Astrocyte of the cerebellum (primary cell): ENCODE measurements at regions not wholly inside any gene's neighbourhood (a gene's known extent, or its start where the extent isn't known, plus 50 kb on each side); places are given as distances from the start of the nearest gene placed in this dataset.

Source experiments
- DNase-seq: peaks from one replicate; pipeline ENCODE4 v3.0.0-alpha.2; 2011; ENCODE audit warnings: low read depth
- H3K4me3 ChIP-seq: 2 replicates; pipeline ENCODE4 v1.5.1; 2011; ENCODE audit warnings: mild to moderate bottlenecking, low read depth, low read length, moderate library complexity
- in situ Hi-C: cut with HindIII; loops from 2 replicates; pipeline ENCODE4 v1.10.0; 2017; ENCODE audit warnings: low sequenced_read_pairs
- TF ChIP-seq, protein P1 (sequence below): IDR thresholded peaks from 2 replicates; pipeline ENCODE4 v1.5.1; 2012; ENCODE audit warnings: low read length, low read depth, moderate library complexity, mild to moderate bottlenecking; ENCODE audit errors: missing control alignments

DNA sequence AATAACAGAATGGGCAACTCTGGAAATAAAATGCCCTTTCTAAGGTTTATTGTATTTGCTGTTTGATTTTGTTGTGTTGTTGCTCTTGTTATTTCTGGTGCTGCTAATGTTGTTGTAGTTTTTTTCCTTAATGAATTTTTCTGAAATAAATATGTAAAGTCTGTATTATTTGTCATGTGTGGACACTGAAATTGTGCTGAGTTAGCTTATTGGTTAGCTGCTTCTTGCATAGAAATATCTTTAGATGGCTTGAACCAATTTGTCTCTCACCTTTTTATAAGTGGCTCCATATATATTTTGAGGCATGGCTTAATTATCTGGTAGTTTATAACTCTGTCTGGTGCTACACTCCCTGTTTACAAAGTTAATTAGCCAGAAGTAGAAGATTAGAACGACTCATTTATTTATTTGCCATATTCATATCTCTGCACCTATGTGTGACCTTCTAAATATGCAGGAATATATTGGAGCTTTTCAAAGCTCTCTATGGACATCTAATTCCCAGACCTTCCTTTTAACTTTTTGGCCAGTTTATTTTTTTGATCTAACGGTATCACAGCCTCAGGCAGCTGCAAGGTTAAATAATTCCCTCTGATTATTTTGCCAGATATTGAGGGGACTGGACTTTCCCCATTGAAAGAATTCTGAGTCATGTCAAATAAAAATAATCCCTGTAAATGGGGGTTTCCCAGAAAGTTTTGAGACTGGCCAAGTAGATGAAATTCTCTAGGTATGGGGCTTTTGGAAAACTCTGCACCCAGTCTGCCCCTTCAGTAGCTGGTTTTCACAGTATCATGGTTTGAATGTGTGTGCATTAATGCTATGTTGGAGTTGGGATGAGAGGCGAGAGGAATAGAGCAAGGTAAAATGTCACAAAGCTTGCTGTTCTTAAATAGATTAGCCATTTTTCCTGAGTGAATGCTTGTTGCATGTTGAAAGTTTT lies 1331.7 kb upstream of the MIR17HG start:
- TF ChIP-seq, protein P1, sequence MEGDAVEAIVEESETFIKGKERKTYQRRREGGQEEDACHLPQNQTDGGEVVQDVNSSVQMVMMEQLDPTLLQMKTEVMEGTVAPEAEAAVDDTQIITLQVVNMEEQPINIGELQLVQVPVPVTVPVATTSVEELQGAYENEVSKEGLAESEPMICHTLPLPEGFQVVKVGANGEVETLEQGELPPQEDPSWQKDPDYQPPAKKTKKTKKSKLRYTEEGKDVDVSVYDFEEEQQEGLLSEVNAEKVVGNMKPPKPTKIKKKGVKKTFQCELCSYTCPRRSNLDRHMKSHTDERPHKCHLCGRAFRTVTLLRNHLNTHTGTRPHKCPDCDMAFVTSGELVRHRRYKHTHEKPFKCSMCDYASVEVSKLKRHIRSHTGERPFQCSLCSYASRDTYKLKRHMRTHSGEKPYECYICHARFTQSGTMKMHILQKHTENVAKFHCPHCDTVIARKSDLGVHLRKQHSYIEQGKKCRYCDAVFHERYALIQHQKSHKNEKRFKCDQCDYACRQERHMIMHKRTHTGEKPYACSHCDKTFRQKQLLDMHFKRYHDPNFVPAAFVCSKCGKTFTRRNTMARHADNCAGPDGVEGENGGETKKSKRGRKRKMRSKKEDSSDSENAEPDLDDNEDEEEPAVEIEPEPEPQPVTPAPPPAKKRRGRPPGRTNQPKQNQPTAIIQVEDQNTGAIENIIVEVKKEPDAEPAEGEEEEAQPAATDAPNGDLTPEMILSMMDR = no peak
- no peak for DNase-seq
- in situ Hi-C loops = no loop called here
- H3K4me3 ChIP-seq = no peak overlapping the region

DNA sequence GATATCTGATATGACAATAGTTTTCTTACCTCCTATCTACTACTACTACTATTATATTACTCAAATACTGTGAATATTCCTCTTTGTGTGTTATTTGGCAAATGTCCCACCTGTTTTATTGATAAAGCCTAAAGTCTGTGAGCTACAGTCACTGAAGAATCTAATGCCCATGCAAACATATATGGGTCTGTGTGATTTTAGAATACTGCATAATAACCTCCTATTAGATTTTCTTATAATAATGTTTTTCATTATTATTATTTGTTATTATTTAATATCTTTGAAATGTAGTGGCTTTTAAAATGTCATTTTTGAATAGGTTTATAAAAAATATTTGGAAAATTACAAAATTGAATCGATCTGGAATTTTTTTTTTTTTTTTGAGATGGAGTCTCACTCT lies 1330.8 kb upstream of the MIR17HG start:
- DNase-seq = no peak
- H3K4me3 ChIP-seq = no peak overlapping the region
- TF ChIP-seq, protein P1 = no peak
- in situ Hi-C loops = no loop called here

DNA sequence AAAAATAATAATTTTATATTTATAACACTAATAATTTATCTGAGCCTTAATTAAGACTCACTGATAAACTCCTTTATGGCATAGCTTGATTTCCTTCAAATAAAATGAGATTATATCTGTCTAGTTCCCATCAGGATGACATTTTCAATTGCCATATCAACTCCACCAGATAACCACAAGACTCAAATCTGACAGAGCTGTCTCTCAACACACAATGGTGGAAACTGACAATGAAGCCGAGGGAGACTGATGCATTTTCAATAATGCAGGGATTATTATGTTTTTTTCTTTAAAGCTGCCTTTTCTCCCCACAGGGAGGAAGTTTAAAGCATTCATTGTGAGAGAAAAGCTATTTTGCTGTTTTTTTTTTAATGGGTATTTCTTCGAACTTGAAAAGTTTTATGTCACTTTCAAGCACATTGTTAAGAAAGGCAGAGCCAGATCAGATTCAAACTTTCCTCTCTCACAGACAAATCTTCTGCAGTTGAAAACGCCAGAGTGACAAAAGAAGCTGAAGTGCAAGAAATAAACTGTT lies 1326.9 kb upstream of the MIR17HG start:
- in situ Hi-C loops = no loop called here
- no peak for DNase-seq
- TF ChIP-seq, protein P1 = no peak
- H3K4me3 ChIP-seq = no peak overlapping the region

DNA sequence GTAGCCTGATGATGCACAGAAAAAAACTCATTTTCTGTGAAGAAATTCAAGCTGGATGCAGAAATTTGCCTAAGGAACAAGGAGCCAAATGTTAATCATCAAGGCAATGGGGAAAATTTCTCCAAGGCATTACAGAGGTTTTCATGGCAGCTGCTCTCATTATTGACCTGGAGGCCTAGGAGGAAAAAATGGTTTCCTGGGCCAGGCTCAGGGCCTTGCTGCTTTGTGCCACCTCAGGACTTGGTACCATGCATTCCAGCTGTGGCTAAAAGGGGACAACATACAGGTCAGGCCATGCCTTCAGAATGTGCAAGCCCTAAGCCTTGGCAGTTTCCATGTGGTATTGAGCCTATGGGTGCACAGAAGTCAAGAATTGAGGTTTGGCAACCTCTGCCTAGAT lies 1320.1 kb upstream of the MIR17HG start:
- DNase-seq = no peak
- TF ChIP-seq, protein P1 = no peak
- H3K4me3 ChIP-seq = no peak overlapping the region
- in situ Hi-C loops = no loop called here

DNA sequence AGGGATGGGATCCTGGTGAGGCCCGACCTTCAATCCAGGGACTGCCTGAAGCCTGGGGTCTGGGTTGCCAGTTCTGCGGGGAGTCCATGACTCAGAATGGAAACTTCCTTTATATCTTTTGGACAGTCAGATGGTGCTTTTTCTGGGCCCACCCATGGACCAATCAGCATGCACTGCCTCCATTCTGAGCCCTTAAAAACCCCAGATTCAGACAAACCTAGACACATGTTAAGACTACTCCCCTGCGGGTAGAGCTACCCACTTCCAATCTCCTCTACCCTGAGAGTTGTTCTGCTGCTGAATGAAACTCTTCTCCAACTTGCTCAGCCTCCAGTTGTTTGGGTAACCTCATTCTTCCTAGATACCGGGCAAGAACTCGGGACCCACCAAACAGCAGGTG lies 1315.2 kb upstream of the MIR17HG start:
- TF ChIP-seq, protein P1 = no peak
- no peak overlapping the region for H3K4me3 ChIP-seq
- no peak for DNase-seq
- in situ Hi-C loops = no loop called here

DNA sequence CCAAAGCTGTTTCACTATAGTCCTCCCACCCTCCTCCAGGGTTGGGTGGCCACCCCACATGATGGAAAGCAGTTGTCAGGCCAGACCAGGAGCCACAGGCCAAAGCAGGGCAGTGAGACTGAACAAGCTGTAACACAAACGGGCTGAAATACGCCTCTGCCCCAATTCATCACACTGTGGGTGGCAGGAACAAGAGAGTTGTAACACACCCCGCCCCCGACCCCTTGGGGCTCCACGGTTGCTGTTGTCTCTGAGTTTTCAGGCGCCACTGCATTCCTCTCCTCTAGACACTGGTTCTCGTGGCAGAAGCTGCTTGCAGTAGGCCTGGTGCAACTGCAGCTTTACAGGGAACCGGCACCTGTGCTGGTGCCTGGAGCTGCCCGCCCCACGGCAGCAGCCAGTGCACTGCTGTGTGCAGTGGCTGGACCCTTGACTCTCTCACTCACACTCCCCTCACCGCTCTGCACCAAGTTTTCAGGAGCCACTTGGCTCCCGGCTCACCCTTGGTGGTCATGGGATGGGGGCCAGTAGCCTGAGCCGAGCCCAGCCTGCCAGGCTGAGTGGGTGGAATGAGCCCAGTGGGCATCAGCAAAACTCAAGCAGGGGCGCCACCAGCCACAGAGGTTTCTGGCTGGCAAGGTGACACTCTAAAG lies 1314.5 kb upstream of the MIR17HG start:
- TF ChIP-seq, protein P1 = no peak
- H3K4me3 ChIP-seq = no peak overlapping the region
- no peak for DNase-seq
- in situ Hi-C loops = no loop called here
